T47D (cell line): ENCODE measurements at regions not wholly inside any gene's neighbourhood (a gene's known extent, or its start where the extent isn't known, plus 50 kb on each side); places are given as distances from the start of the nearest gene placed in this dataset.

Experiments
- DNase-seq, 2 experiments: peaks; one replicate each; pipeline versions ENCODE4 v3.0.0 to v3.0.0-alpha.2; 2011 to 2012; ENCODE audit warnings: low read depth in 1 of 2, low spot score in 1 of 2
- JUND ChIP-seq: IDR thresholded peaks from 2 replicates; pipeline ENCODE4 v1.6.1; 2012; ENCODE audit warnings: low read depth
- in situ Hi-C: cut with HindIII; loops from 2 replicates; pipeline ENCODE4 v1.10.0; 2016; ENCODE audit warnings: low sequenced_read_pairs, low pct_unique_long_range_greater_than_20kb

- no peak for TF ChIP-seq JUND
- no peak for DNase-seq
These were observed 190.3 kb upstream of the MAF start for GRCh38 chr16:79790854-79791253.

DNA sequence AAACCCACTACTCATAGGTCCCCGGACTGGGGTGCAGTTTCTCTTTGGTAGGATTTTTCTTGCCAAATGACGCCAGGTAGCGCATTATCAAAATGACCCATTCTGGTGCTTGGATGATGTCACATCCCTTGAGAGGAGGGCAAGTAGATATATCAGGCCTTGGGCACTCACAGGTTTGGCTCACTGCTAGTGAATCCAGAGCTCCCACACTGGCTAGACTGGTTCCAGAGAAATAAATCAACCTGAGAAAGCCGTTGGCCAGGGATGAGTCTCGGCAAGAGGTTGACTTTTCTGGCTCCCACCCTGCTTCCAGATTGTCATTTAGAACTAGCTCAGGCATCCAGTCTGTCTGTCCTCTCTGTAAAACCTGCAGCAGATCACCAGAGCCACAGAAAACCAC is 188.4 kb upstream of the MAF start:
- DNase-seq = no peak
- TF ChIP-seq JUND = no peak
- in situ Hi-C loops = no loop called here

More at GRCh38 chr16:79790854-79791253, 190.3 kb upstream of the MAF start:
- in situ Hi-C loops = no loop called here

- DNase-seq = no peak
- TF ChIP-seq JUND = no peak
- in situ Hi-C loops = no loop called here
These were observed 185.9 kb upstream of the MAF start for GRCh38 chr16:79786389-79786788.

DNA sequence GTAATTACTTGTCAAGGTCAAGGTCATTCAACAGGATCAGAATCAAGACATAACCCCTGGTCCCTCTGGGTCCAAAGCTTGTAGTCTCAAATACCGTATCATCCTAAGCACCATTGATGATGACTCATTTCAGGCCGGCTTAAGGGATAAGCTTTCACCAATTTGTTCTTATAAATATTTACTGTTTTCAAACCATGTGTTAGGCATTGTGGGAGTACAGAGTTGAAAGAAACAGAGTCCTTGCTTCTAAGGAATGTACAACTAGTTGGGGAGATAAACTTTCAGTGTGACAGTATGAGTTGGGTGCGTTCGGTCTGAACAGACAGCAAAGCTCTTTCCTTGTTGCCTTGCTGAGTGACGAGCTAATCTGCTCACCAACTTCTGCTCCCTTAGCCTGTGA is 183.5 kb upstream of the MAF start:
- in situ Hi-C loops = no loop called here
- DNase-seq = no peak
- no peak for TF ChIP-seq JUND

- in situ Hi-C loops = no loop called here
- TF ChIP-seq JUND = no peak
- no peak for DNase-seq
These were observed 177.1 kb upstream of the MAF start for GRCh38 chr16:79777679-79778078.

GRCh38 chr16:79776243-79776847 is 175.8 kb upstream of the MAF start:
- DNase-seq = no peak
- no peak for TF ChIP-seq JUND
- in situ Hi-C loops = no loop called here

DNA sequence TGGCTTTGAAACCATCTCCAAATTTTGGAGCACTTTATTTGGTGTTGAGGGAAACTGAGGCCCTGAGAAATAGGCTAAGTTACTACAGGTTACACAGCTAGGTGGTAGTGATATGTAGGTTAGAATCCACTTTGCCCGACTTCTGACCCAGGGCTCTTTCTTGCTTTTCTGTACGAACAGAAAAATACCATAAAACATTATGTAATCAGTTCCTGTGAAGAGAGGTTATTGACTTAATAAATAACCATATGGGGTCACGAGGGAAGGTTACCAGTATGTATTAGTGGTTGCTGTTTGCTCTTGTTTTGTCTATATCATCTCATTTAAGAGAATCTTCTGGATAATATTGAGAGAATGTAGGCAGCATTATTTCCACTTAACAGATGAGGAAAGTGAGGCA is 172.2 kb upstream of the MAF start:
- in situ Hi-C loops = no loop called here
- no peak for TF ChIP-seq JUND
- DNase-seq = no peak

- no peak for TF ChIP-seq JUND
- in situ Hi-C loops = no loop called here
- DNase-seq = no peak
These were observed 171.5 kb upstream of the MAF start for GRCh38 chr16:79772048-79772447.

- TF ChIP-seq JUND = no peak
- peak; percentile 86 to 94 for DNase-seq
- in situ Hi-C loops = no loop called here
These were observed 169.9 kb upstream of the MAF start for GRCh38 chr16:79770244-79771064.

DNA sequence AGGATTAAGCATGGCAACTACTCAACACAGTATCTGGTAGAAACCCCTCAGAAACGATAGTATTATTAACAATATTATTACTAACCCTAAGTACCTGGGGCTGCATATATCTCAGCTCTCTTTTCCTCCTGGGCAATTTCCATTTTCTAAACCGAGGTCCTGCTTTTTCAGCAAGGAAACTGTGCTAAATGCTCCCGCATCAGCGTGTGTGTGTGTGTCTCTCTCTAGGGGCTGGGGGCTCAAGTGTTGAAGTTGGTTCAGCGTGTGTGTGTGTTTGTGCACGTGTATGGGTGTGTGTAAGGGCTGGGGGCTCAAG is 169.3 kb upstream of the MAF start:
- in situ Hi-C loops = no loop called here
- no peak for DNase-seq
- no peak for TF ChIP-seq JUND

DNA sequence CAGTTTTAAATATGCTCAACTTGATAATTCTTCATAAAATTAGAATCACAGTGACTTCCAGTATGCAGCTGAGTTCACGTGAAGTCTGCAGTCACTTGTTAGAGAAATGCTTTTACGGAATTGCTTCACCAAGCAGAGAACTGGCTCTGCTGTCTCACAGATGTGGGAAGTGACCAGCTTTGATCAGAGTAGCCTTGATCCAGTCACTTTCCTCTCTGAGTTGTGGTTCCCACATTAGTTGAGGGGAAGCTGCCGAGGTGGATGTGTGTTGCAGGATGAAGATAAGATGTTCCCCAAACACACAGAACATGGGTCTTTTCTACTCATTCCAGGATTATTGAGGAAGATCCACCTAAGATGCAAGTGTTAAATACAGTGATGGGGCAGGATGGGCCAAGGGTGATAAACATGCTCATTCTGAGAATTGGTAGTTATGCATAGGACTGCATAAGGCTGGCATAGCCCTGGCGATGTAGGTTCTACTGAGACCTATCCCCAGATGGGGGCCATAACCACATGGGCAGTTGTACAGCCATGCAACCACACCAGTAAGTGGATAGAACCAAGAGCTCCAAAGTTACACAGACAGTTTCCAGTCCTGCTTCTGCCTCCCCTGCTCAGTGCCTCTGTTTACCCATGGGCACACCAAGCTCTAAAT is 168.9 kb upstream of the MAF start:
- in situ Hi-C loops = no loop called here
- TF ChIP-seq JUND = no peak
- no peak for DNase-seq

DNA sequence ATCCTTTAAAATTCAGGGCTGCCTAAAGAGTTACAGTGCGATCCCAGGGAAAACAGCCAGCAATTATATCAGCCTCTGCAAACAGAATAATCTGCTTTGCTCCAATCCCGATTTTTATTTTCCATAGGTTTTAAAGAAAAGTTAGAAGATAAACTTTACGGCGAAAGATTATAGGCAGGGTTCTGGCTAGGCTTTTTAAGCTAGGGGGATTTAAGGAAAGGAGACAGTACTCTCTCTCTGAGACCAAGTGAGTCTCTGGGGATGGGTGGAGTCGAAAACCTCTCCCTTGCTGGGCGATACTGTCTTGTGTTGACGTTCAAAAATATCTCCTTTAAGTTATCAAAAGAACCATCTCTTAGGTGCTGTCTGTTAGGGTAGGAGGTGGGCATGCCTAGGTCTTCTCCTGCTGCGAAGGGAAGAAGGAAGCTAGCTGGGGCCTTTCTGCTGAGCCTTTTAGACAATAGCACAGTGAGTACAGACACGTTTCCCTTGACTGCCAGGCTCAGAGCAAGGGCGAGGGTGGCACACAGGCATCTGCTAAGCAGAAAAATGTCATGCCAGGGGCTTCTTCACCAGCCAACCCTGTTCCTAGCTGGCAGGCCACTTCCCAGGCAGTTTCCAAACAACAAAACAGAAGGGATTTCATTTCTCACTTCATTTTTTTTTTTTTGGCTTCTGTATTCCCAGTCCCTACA is 167.9 kb upstream of the MAF start:
- no peak for DNase-seq
- no peak for TF ChIP-seq JUND
- in situ Hi-C loops = no loop called here

GRCh38 chr16:79767421-79768275 is 167.1 kb upstream of the MAF start:
- no peak for TF ChIP-seq JUND
- in situ Hi-C loops = no loop called here
- peak; percentile 13 to 16 for DNase-seq
